ENCODE measurements at regions not wholly inside any gene's neighbourhood (a gene's known extent, or its start where the extent isn't known, plus 50 kb on each side); places are given as distances from the start of the nearest gene placed in this dataset.

DNA sequence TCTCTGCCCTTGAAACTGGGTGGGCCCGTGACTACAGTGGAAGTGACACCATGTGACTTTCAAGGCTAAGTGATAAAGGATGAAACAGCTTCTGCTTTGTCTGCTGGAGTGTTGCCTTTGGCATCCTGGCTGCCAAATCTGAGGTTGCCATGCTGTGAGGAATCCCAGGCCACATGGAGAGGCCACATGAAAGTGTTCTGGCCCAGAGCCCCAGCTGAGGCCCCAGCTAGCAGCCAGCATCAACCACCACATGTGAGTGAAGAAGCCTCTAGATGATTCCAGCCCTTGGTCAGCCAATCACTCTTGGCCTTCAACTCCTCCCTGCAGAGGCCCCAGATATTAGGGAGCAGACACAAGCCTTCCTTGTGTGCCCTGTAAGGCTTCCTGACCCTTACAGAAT is 94.4 kb upstream of the BCOR start:
- no peak overlapping the region for H3K4me3 ChIP-seq
- H3K4me1 ChIP-seq = no peaks in the 10 kb centered on the region
- CTCF ChIA-PET = no interaction called here
- no peak for ATAC-seq
- POLR2A ChIA-PET = no interaction called here
- H3K4me2 ChIP-seq = no peak overlapping the region
- DNase-seq (ENCODE audit: low read depth in 1 of 2, low spot score in 1 of 2) = no peak
- no peak for TF ChIP-seq ZNF302 (CRISPR knock-in tag; IDR thresholded peaks at IDR 0.05)
- TF ChIP-seq, protein P1, sequence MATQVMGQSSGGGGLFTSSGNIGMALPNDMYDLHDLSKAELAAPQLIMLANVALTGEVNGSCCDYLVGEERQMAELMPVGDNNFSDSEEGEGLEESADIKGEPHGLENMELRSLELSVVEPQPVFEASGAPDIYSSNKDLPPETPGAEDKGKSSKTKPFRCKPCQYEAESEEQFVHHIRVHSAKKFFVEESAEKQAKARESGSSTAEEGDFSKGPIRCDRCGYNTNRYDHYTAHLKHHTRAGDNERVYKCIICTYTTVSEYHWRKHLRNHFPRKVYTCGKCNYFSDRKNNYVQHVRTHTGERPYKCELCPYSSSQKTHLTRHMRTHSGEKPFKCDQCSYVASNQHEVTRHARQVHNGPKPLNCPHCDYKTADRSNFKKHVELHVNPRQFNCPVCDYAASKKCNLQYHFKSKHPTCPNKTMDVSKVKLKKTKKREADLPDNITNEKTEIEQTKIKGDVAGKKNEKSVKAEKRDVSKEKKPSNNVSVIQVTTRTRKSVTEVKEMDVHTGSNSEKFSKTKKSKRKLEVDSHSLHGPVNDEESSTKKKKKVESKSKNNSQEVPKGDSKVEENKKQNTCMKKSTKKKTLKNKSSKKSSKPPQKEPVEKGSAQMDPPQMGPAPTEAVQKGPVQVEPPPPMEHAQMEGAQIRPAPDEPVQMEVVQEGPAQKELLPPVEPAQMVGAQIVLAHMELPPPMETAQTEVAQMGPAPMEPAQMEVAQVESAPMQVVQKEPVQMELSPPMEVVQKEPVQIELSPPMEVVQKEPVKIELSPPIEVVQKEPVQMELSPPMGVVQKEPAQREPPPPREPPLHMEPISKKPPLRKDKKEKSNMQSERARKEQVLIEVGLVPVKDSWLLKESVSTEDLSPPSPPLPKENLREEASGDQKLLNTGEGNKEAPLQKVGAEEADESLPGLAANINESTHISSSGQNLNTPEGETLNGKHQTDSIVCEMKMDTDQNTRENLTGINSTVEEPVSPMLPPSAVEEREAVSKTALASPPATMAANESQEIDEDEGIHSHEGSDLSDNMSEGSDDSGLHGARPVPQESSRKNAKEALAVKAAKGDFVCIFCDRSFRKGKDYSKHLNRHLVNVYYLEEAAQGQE (IDR thresholded peaks at IDR 0.05) = no peak
- no peak for TF ChIP-seq BHLHE40 (IDR thresholded peaks at IDR 0.05; ENCODE audit: low read depth, low read length)
- TF ChIP-seq HOXB5 (CRISPR knock-in tag; IDR thresholded peaks at IDR 0.05) = no peak
- no peak for TF ChIP-seq PHF8 (IDR thresholded peaks at IDR 0.05; ENCODE audit: borderline replicate concordance, low read depth)
- TF ChIP-seq SREBF2 (IDR thresholded peaks at IDR 0.05) = no peak
- TF ChIP-seq EHMT2 (IDR thresholded peaks at IDR 0.05; ENCODE audit: low read depth) = no peak
- no peak for TF ChIP-seq RCOR1 (IDR thresholded peaks at IDR 0.05; ENCODE audit: low read depth, low read length)
- no peak for TF ChIP-seq RAD21 (conservative IDR thresholded peaks at IDR 0.05 in 1 of 2, IDR thresholded peaks at IDR 0.05 in 1 of 2)
- TF ChIP-seq ZC3H11A (IDR thresholded peaks at IDR 0.05) = no peak
- no peak for TF ChIP-seq MAZ (IDR thresholded peaks at IDR 0.05; ENCODE audit: borderline replicate concordance, low read depth, low read length)
- WGBS (ENCODE audit: missing lambda C conversion rate) = 70% methylated on average over 1 of the region's 1 CpG
- H3K27ac ChIP-seq = no peak overlapping the region
- FAIRE-seq = no peak
- H3K9me3 ChIP-seq = no peaks in the 10 kb centered on the region

DNA sequence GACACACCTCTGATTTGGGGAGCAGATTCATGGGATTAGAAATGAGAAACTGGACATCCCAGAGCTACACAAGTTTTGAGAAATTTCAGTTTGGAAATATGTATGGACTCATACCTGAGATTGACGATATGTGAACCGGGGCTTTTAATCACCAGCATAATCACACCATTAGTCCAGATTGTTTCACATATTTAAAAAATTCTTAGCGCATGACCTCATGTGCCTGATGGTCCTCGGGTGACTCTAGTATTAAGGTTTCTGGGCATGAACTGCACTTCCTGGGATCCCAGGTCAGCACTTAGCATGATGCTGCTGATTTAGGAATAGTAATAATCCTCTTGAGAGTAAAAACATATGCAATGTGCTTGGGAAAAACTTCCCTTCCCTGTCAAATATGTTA is 91.9 kb upstream of the BCOR start:
- WGBS (ENCODE audit: missing lambda C conversion rate) = 52% methylated on average over 4 of the region's 4 CpGs
- Histone ChIP-seq H3K4me3 (no peak overlapping the region), H3K27ac (no peak overlapping the region), H3K4me1 (no peaks in the 10 kb centered on the region), H3K9me3 (peaks cover 7% of the 10 kb centered on the region; the same call in 1 of the 3 replicates), H3K4me2 (no peak overlapping the region)
- DNase-seq (ENCODE audit: low read depth in 1 of 2, low spot score in 1 of 2) = no peak
- POLR2A ChIA-PET = no interaction called here
- ATAC-seq = no peak
- TF ChIP-seq EHF (CRISPR knock-in tag; IDR thresholded peaks at IDR 0.05) (no peak), ESRRA (IDR thresholded peaks at IDR 0.05; ENCODE audit: borderline replicate concordance, low read length) (no peak), NPAS2 (CRISPR knock-in tag; IDR thresholded peaks at IDR 0.05; ENCODE audit: borderline replicate concordance) (no peak), POLR2AphosphoS2 (conservative IDR thresholded peaks at IDR 0.05; ENCODE audit: low read length) (no peak), KDM1A (IDR thresholded peaks at IDR 0.05; ENCODE audit: low read depth) (no peak), HOXA7 (CRISPR knock-in tag; IDR thresholded peaks at IDR 0.05) (no peak), FOXS1 (CRISPR knock-in tag; IDR thresholded peaks at IDR 0.05) (no peak), TP53 (CRISPR knock-in tag; IDR thresholded peaks at IDR 0.05) (no peak), RARB (CRISPR knock-in tag; IDR thresholded peaks at IDR 0.05) (no peak), GATA3 (IDR thresholded peaks at IDR 0.05; ENCODE audit: borderline replicate concordance) (no peak), JUNB (IDR thresholded peaks at IDR 0.05) (no peak), MYC (IDR thresholded peaks at IDR 0.05; ENCODE audit: borderline replicate concordance, low read length) (no peak), ZNF302 (CRISPR knock-in tag; IDR thresholded peaks at IDR 0.05) (no peak), RNF2 (IDR thresholded peaks at IDR 0.05; ENCODE audit: borderline replicate concordance, low read depth) (no peak), SREBF2 (IDR thresholded peaks at IDR 0.05) (no peak), JUN (IDR thresholded peaks at IDR 0.05) (no peak), FOSB (CRISPR knock-in tag; IDR thresholded peaks at IDR 0.05) (no peak), TFCP2L1 (CRISPR knock-in tag; IDR thresholded peaks at IDR 0.05) (no peak)
- TF ChIP-seq, protein P2, sequence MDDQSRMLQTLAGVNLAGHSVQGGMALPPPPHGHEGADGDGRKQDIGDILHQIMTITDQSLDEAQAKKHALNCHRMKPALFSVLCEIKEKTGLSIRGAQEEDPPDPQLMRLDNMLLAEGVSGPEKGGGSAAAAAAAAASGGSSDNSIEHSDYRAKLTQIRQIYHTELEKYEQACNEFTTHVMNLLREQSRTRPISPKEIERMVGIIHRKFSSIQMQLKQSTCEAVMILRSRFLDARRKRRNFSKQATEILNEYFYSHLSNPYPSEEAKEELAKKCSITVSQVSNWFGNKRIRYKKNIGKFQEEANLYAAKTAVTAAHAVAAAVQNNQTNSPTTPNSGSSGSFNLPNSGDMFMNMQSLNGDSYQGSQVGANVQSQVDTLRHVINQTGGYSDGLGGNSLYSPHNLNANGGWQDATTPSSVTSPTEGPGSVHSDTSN (IDR thresholded peaks at IDR 0.05) = no peak
- CTCF ChIA-PET = interaction anchor here (1.2 kb wide), 2 partner anchors 9 to 1421 kb away, joined by 3 read pairs; no protein-coding TSS in a partner anchor
- no peak for FAIRE-seq
